Testis (tissue), 2 donors: ENCODE measurements at regions not wholly inside any gene's neighbourhood (a gene's known extent, or its start where the extent isn't known, plus 50 kb on each side); places are given as distances from the start of the nearest gene placed in this dataset.

Source experiments
- DNase-seq: peaks from one replicate; pipeline ENCODE4 v3.0.0-alpha.2; 2019
- H3K27ac ChIP-seq, 2 donors: fragments of 200-600 bp; sonication (generic); one replicate each; pipeline ENCODE4 v1.5.1; 2019
- H3K27me3 ChIP-seq: fragments of 200-600 bp; sonication (generic); one replicate; pipeline ENCODE4 v1.5.1; 2019
- H3K36me3 ChIP-seq: fragments of 200-600 bp; sonication (generic); one replicate; pipeline ENCODE4 v1.5.1; 2017; ENCODE audit warnings: low read depth; ENCODE audit errors: missing control alignments
- H3K4me1 ChIP-seq: fragments of 200-600 bp; sonication (generic); one replicate; pipeline ENCODE4 v1.5.1; 2019
- H3K4me3 ChIP-seq, 2 donors: fragments of 200-600 bp; sonication (generic); one replicate each; pipeline ENCODE4 v1.5.1; 2017 to 2019
- H3K9me3 ChIP-seq: fragments of 200-600 bp; sonication (generic); one replicate; pipeline ENCODE4 v1.5.1; 2017
- CTCF ChIP-seq, 3 experiments: fragments of 450-650 bp in 2 of 3; fragments of 200-600 bp in 1 of 3; sonication (generic) in 1 of 3; IDR thresholded peaks; one replicate each; pipeline ENCODE4 v1.5.1; 2016 to 2019; ENCODE audit warnings: antibody characterized with exemption in 3 of 3, mild to moderate bottlenecking in 2 of 3, moderate library complexity in 1 of 3
- POLR2A ChIP-seq: fragments of 450-650 bp; IDR thresholded peaks from one replicate; pipeline ENCODE4 v1.6.1; 2017; ENCODE audit warnings: antibody characterized with exemption, mild to moderate bottlenecking, moderate library complexity
- WGBS, 2 donors: methylation state at CpG; one replicate each; pipeline ENCODE4 v1.1.5; 2018; 5-methylcytosine and 5-hydroxymethylcytosine counted together
- intact Hi-C: fragments of 100-400 bp; cut with DNase I; formaldehyde crosslinking; loops from one replicate; pipeline ENCODE4 v1.15.1; 2023; ENCODE audit warnings: low total_unique reads

DNA sequence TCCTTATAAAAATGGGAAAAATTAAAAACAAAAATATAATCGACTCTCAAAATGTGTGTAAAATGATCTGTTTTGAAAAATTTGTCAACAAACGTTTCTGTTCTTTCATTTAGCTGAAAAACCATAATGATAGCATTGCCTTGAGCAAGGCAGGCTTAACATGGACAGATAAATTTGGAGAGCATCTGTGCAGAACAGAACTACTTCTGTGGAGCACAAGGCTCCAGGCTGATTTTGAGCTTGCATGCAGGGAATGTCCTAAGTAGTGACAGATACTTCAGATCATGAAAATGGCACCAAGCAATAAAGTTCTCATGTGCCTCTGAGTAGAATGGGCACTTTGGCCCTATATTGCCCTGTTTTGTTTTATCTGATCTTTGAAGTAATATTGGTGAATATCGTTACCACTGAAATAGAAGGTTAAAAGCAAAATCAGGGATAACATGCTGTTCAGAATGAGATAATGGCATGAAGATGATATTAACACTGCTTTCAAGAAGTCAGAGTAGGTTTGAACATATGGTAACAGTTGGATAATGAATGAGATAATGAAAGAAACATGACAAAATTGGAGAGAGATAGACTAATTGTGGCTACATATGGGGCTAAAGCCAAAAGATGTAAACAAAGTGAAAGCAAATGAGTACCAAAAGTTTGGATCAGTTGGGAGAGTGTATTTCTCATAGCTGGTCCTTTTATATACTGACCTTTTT lies 730.5 kb upstream of the CCDC179 start:
- WGBS, 2 donors: 83% methylated on average over 3 of the region's 3 CpGs
- no peak overlapping the region for H3K27ac ChIP-seq
- no peaks in the 10 kb centered on the region for H3K36me3 ChIP-seq
- no peaks in the 10 kb centered on the region for H3K27me3 ChIP-seq
- no peaks in the 10 kb centered on the region for H3K9me3 ChIP-seq
- no peaks in the 10 kb centered on the region for H3K4me1 ChIP-seq
- TF ChIP-seq POLR2A: no peak
- no peak for TF ChIP-seq CTCF (IDR thresholded peaks at IDR 0.05)
- no peak for DNase-seq
- no peak overlapping the region for H3K4me3 ChIP-seq
- intact Hi-C loops: no loop called here

DNA sequence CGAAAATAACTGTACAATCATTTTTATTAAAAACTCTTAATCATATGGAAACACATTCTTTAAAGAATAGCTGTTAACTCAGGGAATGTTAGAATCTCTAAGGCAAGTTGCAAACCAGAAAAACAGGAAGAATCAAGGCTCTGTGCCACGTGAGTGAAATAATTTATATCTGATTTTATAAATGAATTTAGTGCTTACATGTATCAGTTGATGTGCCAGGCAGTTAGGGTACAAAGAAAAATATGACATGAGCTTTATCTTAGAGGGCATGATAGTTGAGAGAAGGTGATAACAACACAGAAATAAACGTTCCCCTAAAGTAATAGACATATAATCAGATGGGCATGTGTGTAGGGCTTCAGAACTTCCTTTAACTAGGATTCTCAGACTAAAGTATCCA lies 734.5 kb upstream of the CCDC179 start:
- Histone ChIP-seq H3K27ac (no peak overlapping the region), H3K4me3 (no peak overlapping the region), H3K27me3 (no peaks in the 10 kb centered on the region), H3K36me3 (no peaks in the 10 kb centered on the region), H3K9me3 (no peaks in the 10 kb centered on the region), H3K4me1 (no peaks in the 10 kb centered on the region)
- WGBS, 2 donors: 46 to 52% methylated on average over 3 of the region's 3 CpGs
- intact Hi-C loops: no loop called here
- DNase-seq: no peak
- TF ChIP-seq CTCF (IDR thresholded peaks at IDR 0.05): no peak
- TF ChIP-seq POLR2A: no peak

DNA sequence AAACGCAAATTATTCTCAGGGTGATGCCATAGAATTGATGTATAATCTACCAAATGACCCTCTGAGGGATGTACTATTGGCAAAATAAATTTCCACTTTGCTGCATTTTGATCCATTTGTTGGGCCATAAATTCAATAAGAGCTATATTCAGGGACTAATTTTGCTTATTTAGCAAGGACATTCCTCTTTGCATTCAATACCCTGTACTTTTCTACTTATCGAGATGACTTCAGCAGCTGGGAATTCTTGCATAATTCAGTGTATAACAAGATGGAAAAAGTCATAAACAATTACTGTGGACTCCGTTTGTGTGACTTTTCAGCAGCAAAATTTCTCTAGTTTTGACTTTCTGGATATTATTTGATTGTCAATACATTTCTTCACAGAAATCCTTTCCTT lies 744.7 kb upstream of the CCDC179 start:
- no peak overlapping the region for H3K4me3 ChIP-seq
- H3K27ac ChIP-seq: no peak overlapping the region
- no peaks in the 10 kb centered on the region for H3K27me3 ChIP-seq
- TF ChIP-seq CTCF (IDR thresholded peaks at IDR 0.05): no peak
- TF ChIP-seq POLR2A: no peak
- H3K9me3 ChIP-seq: no peaks in the 10 kb centered on the region
- no peak for DNase-seq
- intact Hi-C loops: no loop called here
- 78 to 80% methylated on average over 3 of the region's 3 CpGs for WGBS, 2 donors
- no peaks in the 10 kb centered on the region for H3K36me3 ChIP-seq
- H3K4me1 ChIP-seq: no peaks in the 10 kb centered on the region

- no peak overlapping the region for H3K4me3 ChIP-seq
- H3K36me3 ChIP-seq: no peaks in the 10 kb centered on the region
- intact Hi-C loops: no loop called here
- TF ChIP-seq CTCF (IDR thresholded peaks at IDR 0.05) (no peak), POLR2A (no peak)
- H3K9me3 ChIP-seq: no peaks in the 10 kb centered on the region
- WGBS, 2 donors: 52 to 65% methylated on average over 1 of the region's 1 CpG
- no peaks in the 10 kb centered on the region for H3K27me3 ChIP-seq
- H3K27ac ChIP-seq: no peak overlapping the region
- no peak for DNase-seq
- no peaks in the 10 kb centered on the region for H3K4me1 ChIP-seq
Measured at GRCh38 chr11:23606191-23606590, 745.9 kb upstream of the CCDC179 start.

GRCh38 chr11:23611726-23612125 lies 751.5 kb upstream of the CCDC179 start:
- intact Hi-C loops: no loop called here
- Histone ChIP-seq H3K4me3 (no peak overlapping the region), H3K27ac (no peak overlapping the region), H3K27me3 (no peaks in the 10 kb centered on the region), H3K4me1 (no peaks in the 10 kb centered on the region), H3K9me3 (no peaks in the 10 kb centered on the region), H3K36me3 (no peaks in the 10 kb centered on the region)
- no peak for TF ChIP-seq CTCF (IDR thresholded peaks at IDR 0.05)
- no peak for TF ChIP-seq POLR2A
- WGBS, 2 donors: 83 to 87% methylated on average over 3 of the region's 3 CpGs
- DNase-seq: no peak
